H1 (cell line): ENCODE measurements at regions not wholly inside any gene's neighbourhood (a gene's known extent, or its start where the extent isn't known, plus 50 kb on each side); places are given as distances from the start of the nearest gene placed in this dataset.

Source experiments
- CTCF ChIA-PET: fragments of 300-600 bp; sonication (Branson Sonifier 250); formaldehyde crosslinking; loops from one replicate; lab custom pipeline; 2021; ENCODE audit not compliant: partially characterized antibody; lab: Charles Lee
- POLR2A ChIA-PET: fragments of 300-600 bp; sonication (Branson Sonifier 250); formaldehyde crosslinking; loops from one replicate; lab custom pipeline; 2021; ENCODE audit warnings: inconsistent platforms; ENCODE audit not compliant: partially characterized antibody; lab: Charles Lee
- DNase-seq, 2 experiments: peaks; one replicate each; pipeline versions ENCODE4 v3.0.0 to v3.0.0-alpha.2; 2010 to 2022; ENCODE audit warnings: low spot score in 2 of 2, low read depth in 1 of 2, mixed read lengths in 1 of 2
- FAIRE-seq: peaks from 2 replicates; lab custom pipeline; 2011; peaks lifted over from hg19 to GRCh38; lab: Jason Lieb, UNC
- H2AFZ ChIP-seq: 2 replicates; pipeline ENCODE4 v1.8.1; 2012; ENCODE audit warnings: low read length, inconsistent platforms
- H2AK5ac ChIP-seq: 2 replicates; pipeline ENCODE4 v1.6.1; 2013; ENCODE audit warnings: low read depth, low read length
- H2BK120ac ChIP-seq: replicated peaks from 2 replicates; pipeline ENCODE3; 2013; ENCODE audit warnings: low read depth, low read length, inconsistent platforms
- H2BK12ac ChIP-seq: 2 replicates; pipeline ENCODE4 v1.6.1; 2013; ENCODE audit warnings: low read depth, low read length
- H2BK15ac ChIP-seq: 2 replicates; pipeline ENCODE4 v1.6.1; 2013; ENCODE audit warnings: low read length
- H2BK20ac ChIP-seq: 2 replicates; pipeline ENCODE4 v1.6.1; 2013; ENCODE audit warnings: low read length
- H2BK5ac ChIP-seq: 2 replicates; pipeline ENCODE4 v1.6.1; 2013; ENCODE audit warnings: low read depth, low read length
- H3K14ac ChIP-seq: 2 replicates; pipeline ENCODE4 v1.6.1; 2013; ENCODE audit warnings: inconsistent platforms; ENCODE audit not compliant: insufficient read length
- H3K18ac ChIP-seq: 2 replicates; pipeline ENCODE4 v1.6.1; 2013; ENCODE audit warnings: low read length; ENCODE audit errors: extremely low read depth
- H3K23ac ChIP-seq: 2 replicates; pipeline ENCODE4 v1.6.1; 2013; ENCODE audit warnings: inconsistent platforms; ENCODE audit not compliant: insufficient read length
- H3K23me2 ChIP-seq: 2 replicates; pipeline ENCODE4 v1.6.1; 2013; ENCODE audit warnings: low read depth, low read length
- H3K27ac ChIP-seq: 2 replicates; pipeline ENCODE4 v1.6.1; 2011; ENCODE audit warnings: low read depth, low read length, inconsistent platforms
- H3K27me3 ChIP-seq, 4 experiments: replicated peaks in 1 of 4; 1 replicate in 1 of 4; 2 replicates in 3 of 4; pipeline versions ENCODE4 v1.6.1 to v1.8.1; 2011 to 2013; ENCODE audit warnings: low read length in 3 of 4, mild to moderate bottlenecking in 3 of 4, inconsistent platforms in 2 of 4, mixed read lengths in 2 of 4, moderate library complexity in 1 of 4; ENCODE audit not compliant: control insufficient read depth in 3 of 4, insufficient read depth in 3 of 4; ENCODE audit errors: extremely low read depth in 1 of 4
- H3K36me3 ChIP-seq, 4 experiments: 2 replicates each; pipeline versions ENCODE4 v1.6.1 to v1.8.1; 2011 to 2013; ENCODE audit warnings: mild to moderate bottlenecking in 4 of 4, low read length in 3 of 4, moderate library complexity in 2 of 4, control low read depth in 1 of 4, inconsistent platforms in 1 of 4; ENCODE audit not compliant: insufficient read depth in 4 of 4, control insufficient read depth in 2 of 4
- H3K4ac ChIP-seq: replicated peaks from 2 replicates; pipeline ENCODE3; 2013; ENCODE audit warnings: low read length, low read depth, mixed read lengths, inconsistent platforms; ENCODE audit not compliant: insufficient read length
- H3K4me1 ChIP-seq, 4 experiments: replicated peaks in 1 of 4; 1 replicate in 1 of 4; 2 replicates in 3 of 4; pipeline versions ENCODE4 v1.6.1 to v1.8.1; 2011 to 2013; ENCODE audit warnings: low read length in 3 of 4, inconsistent platforms in 2 of 4, mixed read lengths in 1 of 4; ENCODE audit not compliant: insufficient read depth in 4 of 4, control insufficient read depth in 3 of 4
- H3K4me2 ChIP-seq, 2 experiments: 2 replicates each; pipeline versions ENCODE4 v1.6.1 to v1.8.1; 2011 to 2013; ENCODE audit warnings: low read depth in 2 of 2, low read length in 2 of 2, control low read depth in 1 of 2, inconsistent platforms in 1 of 2, mild to moderate bottlenecking in 1 of 2; ENCODE audit not compliant: insufficient read depth in 1 of 2
- H3K4me3 ChIP-seq, 4 experiments: fragments of 200-600, 300-600 bp in 1 of 4; sonication (generic), shearing (Covaris generic), sonication (Bioruptor Twin) in 1 of 4; 2 replicates each; pipeline versions ENCODE4 v1.5.1 to v1.8.1; 2011 to 2016; ENCODE audit warnings: low read length in 4 of 4, low read depth in 3 of 4, control low read depth in 2 of 4, inconsistent platforms in 2 of 4, mild to moderate bottlenecking in 2 of 4, mixed read lengths in 1 of 4, moderate library complexity in 1 of 4; ENCODE audit not compliant: insufficient read depth in 2 of 4; ENCODE audit errors: extremely low read depth in 1 of 4
- H3K56ac ChIP-seq: replicated peaks from 2 replicates; pipeline ENCODE3; 2013; ENCODE audit warnings: low read depth, mild to moderate bottlenecking, mixed read lengths, low read length, inconsistent platforms; ENCODE audit not compliant: insufficient read length
- H3K79me1 ChIP-seq: 2 replicates; pipeline ENCODE4 v1.6.1; 2013; ENCODE audit warnings: low read depth, low read length, control low read depth
- H3K79me2 ChIP-seq, 2 experiments: 2 replicates each; pipeline versions ENCODE4 v1.6.1 to v1.8.1; 2012 to 2013; ENCODE audit warnings: low read length in 2 of 2, mild to moderate bottlenecking in 2 of 2, inconsistent platforms in 1 of 2; ENCODE audit not compliant: insufficient read depth in 2 of 2, control insufficient read depth in 1 of 2
- H3K9ac ChIP-seq, 4 experiments: replicated peaks in 1 of 4; 1 replicate in 1 of 4; 2 replicates in 3 of 4; pipeline versions ENCODE4 v1.6.1 to v1.8.1; 2011 to 2013; ENCODE audit warnings: low read depth in 3 of 4, low read length in 3 of 4, control low read depth in 2 of 4, mild to moderate bottlenecking in 2 of 4, moderate library complexity in 2 of 4, inconsistent platforms in 1 of 4; ENCODE audit errors: extremely low read depth in 1 of 4
- H3K9me3 ChIP-seq, 2 experiments: 2 replicates each; pipeline versions ENCODE4 v1.6.1 to v1.8.1; 2012 to 2013; ENCODE audit warnings: mild to moderate bottlenecking in 2 of 2, moderate library complexity in 2 of 2, control low read depth in 1 of 2, inconsistent platforms in 1 of 2, low read depth in 1 of 2, low read length in 1 of 2, mixed read lengths in 1 of 2; ENCODE audit not compliant: insufficient read depth in 2 of 2
- H4K20me1 ChIP-seq, 2 experiments: replicated peaks in 1 of 2; 2 replicates each; pipeline versions ENCODE3 to v1.8.1; 2011 to 2013; ENCODE audit warnings: inconsistent platforms in 2 of 2, low read length in 2 of 2, mild to moderate bottlenecking in 1 of 2; ENCODE audit not compliant: insufficient read depth in 2 of 2, control insufficient read depth in 1 of 2
- H4K5ac ChIP-seq: 2 replicates; pipeline ENCODE4 v1.6.1; 2013; ENCODE audit warnings: low read length, low read depth, mixed read lengths, inconsistent platforms; ENCODE audit not compliant: insufficient read length
- H4K8ac ChIP-seq: 2 replicates; pipeline ENCODE4 v1.8.0; 2013; ENCODE audit warnings: mild to moderate bottlenecking, moderate library complexity, low read length, inconsistent platforms; ENCODE audit not compliant: insufficient read depth; ENCODE audit errors: extremely low read depth
- H4K91ac ChIP-seq: replicated peaks from 2 replicates; pipeline ENCODE3; 2013; ENCODE audit warnings: low read length, mixed read lengths, inconsistent platforms; ENCODE audit not compliant: insufficient read length
- ASH2L ChIP-seq: fragments of 200-600, 300-600 bp; sonication (generic); IDR thresholded peaks from one replicate; pipeline ENCODE4 v1.7.1; 2017; ENCODE audit warnings: low read length
- CHD2 ChIP-seq: IDR thresholded peaks from 2 replicates; pipeline ENCODE4 v1.6.1; 2012; ENCODE audit warnings: low read length, improper control_type of control experiment
- CREB1 ChIP-seq: IDR thresholded peaks from 2 replicates; pipeline ENCODE4 v1.6.1; 2012; ENCODE audit warnings: inconsistent platforms
- HDAC6 ChIP-seq: IDR thresholded peaks from one replicate; pipeline ENCODE4 v1.7.1; 2012; ENCODE audit warnings: low read depth, mild to moderate bottlenecking, inconsistent platforms, low read length, moderate library complexity
- JUND ChIP-seq: IDR thresholded peaks from 2 replicates; pipeline ENCODE4 v1.6.1; 2011; ENCODE audit warnings: mild to moderate bottlenecking, improper control_type of control experiment, low read length
- MAFK ChIP-seq: IDR thresholded peaks from 2 replicates; pipeline ENCODE4 v1.6.1; 2012; ENCODE audit warnings: low read depth, mild to moderate bottlenecking, improper control_type of control experiment, low read length
- POLR2A ChIP-seq, 2 experiments: IDR thresholded peaks; 1 replicate in 1 of 2; 2 replicates in 1 of 2; pipeline ENCODE4 v1.6.1; 2011; ENCODE audit warnings: low read depth in 2 of 2, low read length in 2 of 2, mild to moderate bottlenecking in 2 of 2; ENCODE audit errors: control extremely low read depth in 1 of 2
- RAD21 ChIP-seq, 2 experiments: IDR thresholded peaks in 1 of 2; conservative IDR thresholded peaks in 1 of 2; 2 replicates each; pipeline ENCODE4 v1.6.1; 2011; ENCODE audit warnings: low read depth in 2 of 2, low read length in 2 of 2, improper control_type of control experiment in 1 of 2, inconsistent platforms in 1 of 2, mild to moderate bottlenecking in 1 of 2, moderate library complexity in 1 of 2
- RBBP5 ChIP-seq: IDR thresholded peaks from 2 replicates; pipeline ENCODE4 v1.7.1; 2012; ENCODE audit warnings: low read depth, mild to moderate bottlenecking, inconsistent platforms, low read length, moderate library complexity, borderline replicate concordance
- RFX5 ChIP-seq: IDR thresholded peaks from 2 replicates; pipeline ENCODE4 v1.6.1; 2011; ENCODE audit warnings: low read depth, low read length, improper control_type of control experiment, borderline replicate concordance
- RXRA ChIP-seq: IDR thresholded peaks from 2 replicates; pipeline ENCODE4 v1.6.1; 2011; ENCODE audit warnings: low read depth, mild to moderate bottlenecking, low read length, moderate library complexity; ENCODE audit not compliant: insufficient read depth
- TAF1 ChIP-seq: IDR thresholded peaks from 2 replicates; pipeline ENCODE4 v1.6.1; 2011; ENCODE audit warnings: mild to moderate bottlenecking, low read depth, low read length
- TAF7 ChIP-seq: optimal IDR thresholded peaks from 2 replicates; pipeline ENCODE3; 2011; ENCODE audit warnings: low read depth, mild to moderate bottlenecking, inconsistent platforms, low read length, moderate library complexity, borderline replicate concordance
- TBP ChIP-seq: IDR thresholded peaks from 2 replicates; pipeline ENCODE4 v1.6.1; 2011; ENCODE audit warnings: low read depth, low read length, improper control_type of control experiment
- TEAD4 ChIP-seq: IDR thresholded peaks from 2 replicates; pipeline ENCODE4 v1.6.1; 2012; ENCODE audit warnings: low read depth, low read length, inconsistent platforms, mixed read lengths
- WGBS, 2 experiments: shearing (Covaris generic) in 1 of 2; methylation state at CpG; one replicate each; pipeline versions ENCODE4 v1.1.6 to v1.1.7; 2013 to 2015; ENCODE audit warnings: low lambda C conversion rate in 2 of 2, mixed read lengths in 2 of 2, inconsistent platforms in 1 of 2, low coverage in 1 of 2, missing lambda C conversion rate in 1 of 2; ENCODE audit not compliant: insufficient replicate concordance in 2 of 2, insufficient coverage in 1 of 2, insufficient read length in 1 of 2; ENCODE audit errors: extremely low coverage in 1 of 2, missing lambda C conversion rate in 1 of 2; 5-methylcytosine and 5-hydroxymethylcytosine counted together
- TF ChIP-seq, protein P1 (sequence below): IDR thresholded peaks from 2 replicates; pipeline ENCODE4 v1.6.1; 2011; ENCODE audit warnings: low read depth, mild to moderate bottlenecking, low read length; ENCODE audit not compliant: insufficient read depth

DNA sequence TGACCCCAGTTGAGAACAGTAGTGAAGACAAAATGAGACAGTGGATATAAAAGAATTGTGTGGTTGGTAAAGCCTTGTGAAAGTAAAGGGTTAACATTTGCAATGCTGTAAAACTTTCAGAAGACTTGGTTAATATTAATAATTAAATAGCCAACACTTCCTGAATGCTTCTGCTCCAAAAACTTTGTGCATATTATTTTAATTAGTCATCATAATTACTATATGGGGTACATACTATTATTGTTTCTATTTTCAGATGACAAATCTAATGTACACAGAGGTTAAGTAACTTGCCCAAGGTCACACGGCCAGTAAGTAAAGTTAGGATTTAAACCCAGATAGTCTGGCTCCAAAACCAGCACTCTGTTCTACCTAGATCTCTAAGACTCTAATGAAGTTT, 291.3 kb downstream of the OGFRL1 start:
- no peak overlapping the region for H3K4ac ChIP-seq
- no peaks in the 10 kb centered on the region for H3K23me2 ChIP-seq
- no peak overlapping the region for H2AFZ ChIP-seq
- H3K14ac ChIP-seq = no peak overlapping the region
- FAIRE-seq = no peak
- no peak overlapping the region for H4K8ac ChIP-seq
- H2BK12ac ChIP-seq = no peak overlapping the region
- H2BK15ac ChIP-seq = no peak overlapping the region
- H3K27ac ChIP-seq = no peak overlapping the region
- H3K4me1 ChIP-seq = no peaks in the 10 kb centered on the region
- H3K27me3 ChIP-seq = no peaks in the 10 kb centered on the region
- H3K9ac ChIP-seq = no peak overlapping the region
- no peak overlapping the region for H3K56ac ChIP-seq
- H3K23ac ChIP-seq = no peak overlapping the region
- no peak overlapping the region for H2BK5ac ChIP-seq
- no peak overlapping the region for H2BK120ac ChIP-seq
- H3K4me3 ChIP-seq = no peak overlapping the region
- H4K5ac ChIP-seq = no peak overlapping the region
- H4K20me1 ChIP-seq = no peaks in the 10 kb centered on the region
- 85% methylated on average over 1 of the region's 1 CpG; no CpG with 5 or more reads in 1 of the 2 experiments for WGBS, 2 experiments
- H2BK20ac ChIP-seq = no peak overlapping the region
- H2AK5ac ChIP-seq = no peak overlapping the region
- no peak overlapping the region for H4K91ac ChIP-seq
- DNase-seq = no peak
- ChIA-PET POLR2A (no interaction called here), CTCF (interaction anchor here (1.6 kb wide), 1 partner anchor 506 kb away, joined by 3 read pairs; no protein-coding TSS in a partner anchor)
- no peak overlapping the region for H3K18ac ChIP-seq
- no peaks in the 10 kb centered on the region for H3K36me3 ChIP-seq
- H3K79me1 ChIP-seq = no peaks in the 10 kb centered on the region
- H3K79me2 ChIP-seq = no peaks in the 10 kb centered on the region
- H3K4me2 ChIP-seq = no peak overlapping the region
- peaks cover 0 to 3% of the 10 kb centered on the region in 2 experiments; a peak in 1 of 4 replicates for H3K9me3 ChIP-seq
- TF ChIP-seq CREB1 (no peak), HDAC6 (no peak), TAF1 (no peak), CHD2 (no peak), JUND (no peak), MAFK (no peak), TEAD4 (no peak), RAD21 (IDR thresholded peaks at IDR 0.05 in 1 of 2, conservative IDR thresholded peaks at IDR 0.05 in 1 of 2; ENCODE audit: low read depth in 2 of 2, low read length in 2 of 2) (no peak), ASH2L (no peak), RBBP5 (no peak), TBP (no peak), POLR2A (IDR thresholded peaks at IDR 0.05; ENCODE audit: control extremely low read depth in 1 of 2, low read depth in 2 of 2, low read length in 2 of 2) (no peak), TAF7 (no peak), RXRA (no peak), RFX5 (no peak)
- TF ChIP-seq, protein P1, sequence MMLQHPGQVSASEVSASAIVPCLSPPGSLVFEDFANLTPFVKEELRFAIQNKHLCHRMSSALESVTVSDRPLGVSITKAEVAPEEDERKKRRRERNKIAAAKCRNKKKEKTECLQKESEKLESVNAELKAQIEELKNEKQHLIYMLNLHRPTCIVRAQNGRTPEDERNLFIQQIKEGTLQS = no peak
